A172 (cell line): ENCODE measurements at regions not wholly inside any gene's neighbourhood (a gene's known extent, or its start where the extent isn't known, plus 50 kb on each side); places are given as distances from the start of the nearest gene placed in this dataset.
A peak's percentile ranks its signal among the peaks of the same experiment; 100 is the strongest.

Source experiments
- DNase-seq: peaks from one replicate; pipeline ENCODE4 v3.0.0-alpha.2; 2015; ENCODE audit warnings: low spot score

- DNase-seq = peak; percentile 81
Observed at GRCh38 chr2:58562276-58562675, 321.2 kb upstream of the FANCL start.

- DNase-seq = no peak
Observed at GRCh38 chr2:58560531-58560930, 319.4 kb upstream of the FANCL start.

- no peak for DNase-seq
Observed at GRCh38 chr2:58558881-58559280, 317.8 kb upstream of the FANCL start.

GRCh38 chr2:58557176-58557575 lies 316.1 kb upstream of the FANCL start:
- no peak for DNase-seq

GRCh38 chr2:58553937-58554336 lies 312.8 kb upstream of the FANCL start:
- no peak for DNase-seq

GRCh38 chr2:58553522-58553921 lies 312.4 kb upstream of the FANCL start:
- no peak for DNase-seq

GRCh38 chr2:58545300-58546280 lies 304.5 kb upstream of the FANCL start:
- no peak for DNase-seq

GRCh38 chr2:58543442-58543841 lies 302.3 kb upstream of the FANCL start:
- no peak for DNase-seq

GRCh38 chr2:58541511-58541910 lies 300.4 kb upstream of the FANCL start:
- no peak for DNase-seq

GRCh38 chr2:58540681-58541080 lies 299.6 kb upstream of the FANCL start:
- DNase-seq = no peak

GRCh38 chr2:58539973-58540372 lies 298.8 kb upstream of the FANCL start:
- DNase-seq = peak; percentile 42

GRCh38 chr2:58535990-58536389 lies 294.9 kb upstream of the FANCL start:
- DNase-seq = no peak

GRCh38 chr2:58535182-58535581 lies 294.1 kb upstream of the FANCL start:
- no peak for DNase-seq

- no peak for DNase-seq
Observed at GRCh38 chr2:58533376-58533775, 292.3 kb upstream of the FANCL start.

- DNase-seq = no peak
Observed at GRCh38 chr2:58532641-58533040, 291.5 kb upstream of the FANCL start.

- DNase-seq = no peak
Observed at GRCh38 chr2:58527647-58528046, 286.5 kb upstream of the FANCL start.

GRCh38 chr2:58521803-58522554 lies 280.9 kb upstream of the FANCL start:
- DNase-seq = peak; percentile 46

- DNase-seq = no peak
Observed at GRCh38 chr2:58520903-58521302, 279.8 kb upstream of the FANCL start.

GRCh38 chr2:58517881-58518280 lies 276.8 kb upstream of the FANCL start:
- no peak for DNase-seq

GRCh38 chr2:58516695-58517094 lies 275.6 kb upstream of the FANCL start:
- no peak for DNase-seq

- DNase-seq = no peak
Observed at GRCh38 chr2:58515827-58516573, 274.9 kb upstream of the FANCL start.

GRCh38 chr2:58514252-58514651 lies 273.1 kb upstream of the FANCL start:
- no peak for DNase-seq
